ENCODE measurements at regions not wholly inside any gene's neighbourhood (a gene's known extent, or its start where the extent isn't known, plus 50 kb on each side); places are given as distances from the start of the nearest gene placed in this dataset.

DNA sequence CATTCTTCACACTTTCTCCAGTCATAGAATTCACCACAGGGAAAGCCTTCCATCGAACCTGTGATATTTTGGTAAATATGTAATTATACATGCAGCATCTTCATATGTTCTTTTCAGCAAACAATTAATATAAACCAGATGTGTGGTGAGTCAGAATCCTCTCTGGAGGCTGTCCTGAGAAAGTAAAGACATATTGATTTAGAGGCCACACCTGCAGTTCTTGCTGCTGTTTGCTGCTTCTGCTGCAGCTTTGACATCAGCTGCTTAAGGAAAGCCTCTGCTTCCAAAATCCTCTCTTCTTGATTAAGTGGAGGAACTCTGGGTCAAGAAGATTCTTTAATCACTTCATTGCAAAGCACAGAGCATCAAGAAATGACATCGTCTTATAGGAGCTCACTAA lies 568.8 kb upstream of the ZEB2 start:
- DNase-seq (ENCODE audit: low read depth) = no peak

DNA sequence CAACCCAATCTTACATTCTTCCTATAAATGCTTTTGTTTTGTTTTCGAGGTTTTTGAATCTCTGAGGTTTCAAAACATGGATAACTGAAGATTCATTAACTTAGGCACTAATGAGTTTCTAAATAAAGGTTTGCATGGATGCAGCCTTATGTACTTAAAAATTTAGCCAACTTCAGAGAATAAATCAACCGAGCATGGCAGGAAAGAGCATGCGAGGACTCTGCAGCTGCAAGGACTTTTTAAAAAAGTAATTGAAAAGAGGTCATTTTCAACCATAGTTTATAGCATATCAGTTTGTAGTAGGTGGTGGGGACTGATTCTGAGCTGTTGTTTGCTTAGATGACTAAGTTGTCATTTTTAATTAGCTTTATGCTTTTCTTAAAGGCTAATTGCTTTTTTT lies 567.0 kb upstream of the ZEB2 start:
- DNase-seq (ENCODE audit: low read depth) = no peak

DNA sequence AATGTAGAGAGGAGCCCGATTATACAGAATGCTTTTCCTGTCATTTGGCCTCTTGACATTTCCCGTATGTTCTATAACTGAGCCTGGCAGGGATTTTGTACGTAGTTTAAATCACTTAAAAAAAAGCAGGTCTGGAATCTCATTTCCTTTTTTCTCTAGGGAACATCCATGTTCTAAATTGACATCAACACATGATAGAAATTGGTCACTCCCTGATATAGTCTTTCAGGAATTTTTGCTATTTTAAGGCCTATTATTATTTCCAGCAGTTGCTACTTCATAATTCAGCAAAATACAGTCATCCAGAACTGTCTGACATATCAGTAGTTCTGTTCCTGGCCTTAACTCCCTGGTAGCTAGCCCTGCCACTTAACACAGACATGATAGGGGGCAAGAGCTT lies 565.7 kb upstream of the ZEB2 start:
- DNase-seq (ENCODE audit: low read depth) = no peak

DNA sequence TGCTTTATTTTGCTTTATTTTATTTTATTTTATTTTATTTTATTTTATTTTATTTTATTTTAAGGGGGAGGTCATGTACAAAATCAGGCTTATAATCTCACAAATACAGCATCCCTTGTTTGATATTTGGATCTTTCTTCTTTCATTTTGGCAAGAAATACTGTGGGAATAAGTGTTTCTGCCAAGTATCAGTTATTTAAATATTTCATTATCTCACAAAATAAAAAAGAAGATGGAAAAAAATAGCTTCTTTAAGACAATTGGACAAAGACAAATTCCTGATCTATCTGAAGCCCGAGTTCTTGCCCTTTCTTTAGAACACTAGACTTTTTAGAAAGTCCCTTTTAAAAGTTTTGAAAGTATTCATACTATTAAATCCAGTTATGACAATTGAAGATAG lies 560.5 kb upstream of the ZEB2 start:
- DNase-seq (ENCODE audit: low read depth) = no peak

DNA sequence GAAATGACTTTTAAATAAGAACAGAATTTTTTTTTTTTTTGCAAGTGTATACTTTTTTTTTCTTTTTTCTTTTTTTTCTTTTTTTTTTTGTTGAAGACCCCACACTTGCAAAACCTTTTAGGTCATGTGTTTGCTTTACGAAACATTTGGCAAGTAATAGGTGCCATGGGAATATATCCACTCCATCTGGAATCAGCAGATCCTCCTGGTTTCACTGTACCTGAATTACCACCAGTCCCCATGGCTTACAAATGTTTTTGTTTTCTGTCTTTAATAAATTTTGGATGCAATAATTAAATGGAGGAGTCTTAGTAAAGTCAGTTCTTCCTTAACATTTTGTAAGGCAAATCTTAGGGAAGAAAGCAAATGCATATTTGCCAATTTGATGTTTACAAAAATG lies 559.7 kb upstream of the ZEB2 start:
- DNase-seq (ENCODE audit: low read depth) = no peak

DNA sequence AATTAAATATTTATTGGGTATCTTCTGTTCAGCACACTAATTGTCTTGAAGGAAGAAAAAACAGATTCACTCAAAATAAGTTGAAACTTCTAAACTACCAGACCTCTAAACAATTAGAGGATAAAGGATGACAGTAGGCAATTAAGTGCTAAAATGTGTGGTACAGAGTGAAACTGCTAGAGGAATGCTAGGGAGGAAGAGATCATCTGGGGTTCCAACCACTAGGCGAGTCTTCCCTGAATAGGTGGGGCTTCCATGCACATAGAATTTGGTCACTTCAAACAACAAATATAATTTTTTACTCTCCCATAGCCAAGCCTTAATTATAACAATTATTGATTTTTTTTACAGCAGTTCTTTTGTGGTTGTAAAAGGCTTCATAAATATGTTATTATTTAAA lies 559.0 kb upstream of the ZEB2 start:
- DNase-seq (ENCODE audit: low read depth) = no peak

DNA sequence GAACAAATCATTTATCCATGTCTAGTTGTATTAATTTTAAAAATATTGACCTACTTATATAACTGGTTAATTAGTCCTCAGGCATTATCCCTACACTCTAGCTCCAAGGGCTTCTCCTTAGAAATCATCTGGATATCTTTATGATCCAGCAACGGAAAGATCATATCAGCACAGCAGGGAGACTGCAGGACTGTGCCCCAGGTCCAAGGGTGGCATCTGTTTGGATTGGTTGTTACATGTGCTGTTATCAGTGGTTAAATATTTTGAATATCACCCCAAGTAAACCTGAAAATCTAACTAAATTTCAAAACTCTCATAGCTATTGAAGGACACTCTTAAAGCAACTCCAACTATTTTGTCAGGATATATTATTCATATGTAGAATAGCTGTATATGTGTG lies 556.2 kb upstream of the ZEB2 start:
- no peak for DNase-seq (ENCODE audit: low read depth)

DNA sequence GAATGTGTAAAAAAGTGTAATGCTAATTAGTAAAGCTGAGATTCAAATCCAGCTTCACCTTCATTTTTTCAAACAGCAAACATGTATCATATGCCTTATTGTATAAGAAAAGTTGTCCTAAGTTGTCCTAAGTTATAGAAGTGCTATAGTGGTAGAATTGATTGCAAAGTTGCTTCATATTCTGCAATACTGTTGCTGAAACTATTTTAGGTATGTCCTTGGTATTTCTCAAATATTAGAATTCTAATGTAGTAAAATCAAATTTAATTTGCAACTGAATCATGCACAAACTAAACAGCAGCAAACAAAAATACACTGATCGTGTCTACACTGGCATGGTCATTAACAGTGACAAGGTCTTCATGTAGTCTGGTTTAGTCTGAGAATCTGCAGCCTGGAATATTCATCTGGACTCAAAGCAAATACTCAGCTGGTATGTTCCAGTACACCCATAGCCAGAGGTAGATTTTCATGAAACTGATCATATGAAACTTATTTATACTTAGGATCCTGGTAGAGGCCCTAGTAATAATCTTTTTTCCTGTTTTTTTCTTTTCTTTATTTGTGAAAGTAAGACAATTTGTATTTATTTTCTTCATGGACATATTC lies 555.6 kb upstream of the ZEB2 start:
- no peak for DNase-seq (ENCODE audit: low read depth)

DNA sequence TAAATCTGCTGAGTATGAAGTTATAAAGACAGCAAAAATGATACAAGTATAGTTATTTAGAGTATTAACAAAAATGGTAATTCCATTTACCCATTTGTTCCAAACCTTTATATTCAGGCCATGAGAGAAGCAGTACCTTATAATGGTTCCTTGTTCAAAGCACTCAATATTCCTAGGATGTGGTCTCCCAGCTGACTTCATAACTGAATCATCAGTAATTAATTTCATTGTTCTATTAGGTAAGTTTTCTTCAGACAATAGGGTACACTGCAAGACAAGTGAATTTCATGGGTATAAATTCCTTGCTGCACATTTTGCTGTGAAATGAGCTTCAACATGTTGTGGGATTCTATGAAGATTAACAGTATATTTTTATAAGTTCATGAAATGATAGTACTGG lies 550.8 kb upstream of the ZEB2 start:
- DNase-seq (ENCODE audit: low read depth) = no peak

DNA sequence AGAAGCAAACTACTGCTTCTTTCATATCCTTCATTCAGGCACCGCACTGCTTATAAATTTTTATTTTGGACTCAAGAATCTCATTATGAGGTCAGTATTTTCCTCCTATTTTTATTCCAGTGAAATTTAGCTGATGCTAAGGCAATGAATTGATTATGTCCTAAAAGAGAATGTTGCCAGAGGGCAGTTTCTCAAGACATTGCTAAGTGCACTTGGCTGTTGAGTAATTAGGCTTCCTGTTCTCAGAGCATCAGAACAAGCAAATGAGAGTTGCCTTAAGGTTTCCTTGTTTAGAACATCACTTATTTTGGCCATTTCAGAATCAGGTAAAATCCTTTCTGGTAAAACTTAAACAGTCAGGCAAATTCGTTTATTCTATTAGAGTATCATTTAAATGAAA lies 548.6 kb upstream of the ZEB2 start:
- no peak for DNase-seq (ENCODE audit: low read depth)

DNA sequence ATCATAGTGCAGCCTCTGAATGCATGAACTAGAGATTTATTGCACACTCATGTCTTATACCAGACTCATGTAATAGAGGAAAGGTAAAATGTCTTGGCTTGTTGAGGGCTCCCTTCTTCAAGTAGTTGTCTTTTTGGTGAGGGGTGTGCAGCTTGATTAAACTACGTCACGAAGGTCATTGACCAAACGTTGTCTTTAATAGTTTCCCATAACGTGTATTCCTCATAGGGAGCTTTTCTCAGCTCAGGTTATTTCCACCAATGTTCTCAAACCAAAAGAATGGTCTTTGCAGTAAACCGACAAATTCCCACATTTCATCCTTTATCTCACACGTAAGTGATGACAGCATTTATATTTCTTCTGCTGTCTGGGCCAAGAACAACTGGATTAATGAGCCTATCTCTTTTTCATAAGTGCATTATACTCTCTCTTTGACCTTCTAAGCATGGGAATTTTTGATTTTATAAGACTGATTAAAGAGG lies 547.7 kb upstream of the ZEB2 start:
- DNase-seq (ENCODE audit: low read depth) = no peak

DNA sequence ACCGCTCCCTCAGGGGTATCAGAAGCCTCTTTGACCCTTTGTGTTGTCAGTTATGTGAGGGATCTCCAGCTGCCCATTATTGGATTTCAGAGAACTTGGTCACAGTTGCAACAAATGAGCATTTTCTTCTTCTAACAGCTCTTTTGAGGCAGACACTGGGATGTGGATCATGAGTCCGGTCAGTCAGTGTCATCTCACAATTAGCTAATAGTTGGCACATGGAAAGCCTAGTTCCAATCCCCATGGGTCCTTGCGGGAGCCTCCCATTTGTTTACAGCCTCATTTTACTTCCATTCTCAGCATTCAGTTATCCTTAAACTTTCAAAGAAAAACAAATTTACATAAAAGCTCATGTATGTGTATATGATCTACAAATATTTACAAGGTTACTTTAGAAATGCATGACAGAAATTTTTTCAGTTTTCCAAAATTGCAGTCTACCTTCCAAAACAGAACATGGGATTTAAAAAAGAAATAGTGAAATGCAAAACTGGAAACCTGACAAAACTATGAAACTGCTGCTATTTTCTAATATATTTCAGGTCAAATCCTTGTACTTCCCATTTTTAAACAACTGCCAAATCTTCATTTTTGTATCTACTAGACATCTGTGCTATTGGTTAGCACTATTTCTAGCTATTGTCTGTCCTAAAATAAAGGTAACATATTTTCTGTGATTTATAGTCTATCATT lies 547.1 kb upstream of the ZEB2 start:
- DNase-seq (ENCODE audit: low read depth) = no peak

DNA sequence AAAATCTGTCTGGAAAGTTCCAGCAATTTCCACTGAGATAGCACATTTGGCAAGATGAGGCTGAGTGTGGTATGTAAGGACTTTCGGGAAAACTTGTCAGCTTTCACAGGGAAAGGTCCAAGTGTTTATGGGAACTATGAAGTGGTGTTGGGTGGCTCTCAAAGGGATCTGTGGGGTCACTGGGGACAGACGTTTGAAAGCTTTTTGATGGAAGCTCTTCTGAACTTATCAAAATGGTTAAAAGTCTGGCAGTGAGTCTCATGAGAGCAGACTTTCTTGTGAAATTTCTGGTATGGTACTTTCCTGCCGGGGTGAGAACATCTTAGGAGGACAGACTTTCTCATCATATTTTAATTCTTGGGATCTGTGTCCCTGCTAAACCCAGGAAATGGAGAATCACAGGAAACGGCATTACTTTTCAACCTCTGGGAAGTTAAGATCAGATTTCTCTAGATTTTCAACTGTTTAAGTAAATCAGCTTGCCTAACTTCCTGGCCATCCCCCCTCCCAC lies 546.3 kb upstream of the ZEB2 start:
- no peak for DNase-seq (ENCODE audit: low read depth)

DNA sequence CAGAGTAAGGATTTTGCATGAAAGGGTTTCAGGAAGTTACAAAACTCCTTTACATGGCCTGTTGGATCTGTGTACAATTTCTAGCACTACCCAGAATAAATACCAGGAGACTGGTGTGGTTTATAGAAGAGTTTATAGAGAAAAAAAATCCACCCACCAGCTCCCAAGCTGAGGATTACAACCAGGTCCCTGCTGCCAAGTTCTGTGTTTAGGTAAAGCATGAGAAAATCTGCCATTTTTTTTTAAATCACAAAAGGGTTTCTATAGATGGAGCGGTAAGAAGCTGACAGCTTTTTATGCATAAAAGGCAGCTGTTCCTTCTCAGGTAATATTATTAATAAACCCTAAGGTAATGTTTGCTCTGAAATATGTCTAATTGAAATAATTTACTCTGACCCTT lies 545.4 kb upstream of the ZEB2 start:
- DNase-seq (ENCODE audit: low read depth) = no peak

DNA sequence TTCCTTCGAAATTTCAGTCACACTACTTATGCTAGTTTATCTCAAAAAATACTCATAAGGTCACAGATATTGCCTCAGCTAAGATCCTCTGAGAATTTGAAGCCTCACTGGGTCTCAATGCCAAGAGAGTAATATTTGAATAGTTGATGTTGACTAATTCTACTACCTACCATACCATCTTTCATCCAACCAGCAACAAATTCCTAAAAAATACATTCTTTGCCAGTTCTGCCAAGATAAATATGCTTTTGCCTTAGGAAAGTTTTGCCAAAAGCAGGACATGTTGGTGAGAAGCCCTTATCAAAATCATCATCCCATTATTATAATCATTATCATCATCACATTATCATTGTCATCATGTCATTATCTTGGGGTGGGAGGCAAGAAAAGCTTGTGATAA lies 544.6 kb upstream of the ZEB2 start:
- DNase-seq (ENCODE audit: low read depth) = no peak

DNA sequence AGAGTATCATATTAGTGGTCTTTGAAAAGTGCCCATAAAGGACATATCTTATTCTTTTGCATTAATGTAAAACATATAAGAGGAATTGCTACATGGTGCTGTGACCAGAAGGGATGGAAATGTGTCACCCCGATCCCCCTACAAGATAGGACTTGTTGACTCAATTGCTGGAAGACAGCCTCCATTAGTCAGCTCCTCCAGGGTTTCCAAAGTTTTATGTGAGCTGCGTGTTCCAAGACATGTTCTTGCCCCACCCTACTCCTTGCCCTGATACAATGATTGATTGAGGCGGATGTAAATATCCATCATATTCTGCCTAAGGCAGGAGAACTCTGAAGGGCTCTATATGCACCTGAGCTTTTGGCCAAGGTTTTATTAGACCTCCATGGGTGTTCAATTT lies 541.0 kb upstream of the ZEB2 start:
- no peak for DNase-seq (ENCODE audit: low read depth)

DNA sequence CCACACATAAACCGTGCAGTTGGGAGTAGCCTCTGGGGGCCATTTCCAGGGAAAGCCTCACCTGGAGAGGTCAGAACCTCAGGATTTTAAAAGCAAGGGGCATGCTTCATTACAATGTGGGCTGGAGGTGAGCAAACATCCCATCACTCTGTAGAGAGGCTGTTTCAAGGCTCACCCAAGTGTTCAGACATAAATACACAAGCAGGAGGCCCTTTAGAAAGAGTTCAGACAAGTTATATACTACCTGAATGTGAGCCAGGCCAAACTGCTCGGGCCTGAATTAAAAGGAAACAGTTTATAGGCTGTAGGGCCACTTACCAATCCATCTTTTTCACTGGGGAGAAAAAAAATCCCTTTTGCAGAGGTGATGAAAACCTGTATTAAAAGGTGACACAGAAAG lies 540.0 kb upstream of the ZEB2 start:
- no peak for DNase-seq (ENCODE audit: low read depth)

DNA sequence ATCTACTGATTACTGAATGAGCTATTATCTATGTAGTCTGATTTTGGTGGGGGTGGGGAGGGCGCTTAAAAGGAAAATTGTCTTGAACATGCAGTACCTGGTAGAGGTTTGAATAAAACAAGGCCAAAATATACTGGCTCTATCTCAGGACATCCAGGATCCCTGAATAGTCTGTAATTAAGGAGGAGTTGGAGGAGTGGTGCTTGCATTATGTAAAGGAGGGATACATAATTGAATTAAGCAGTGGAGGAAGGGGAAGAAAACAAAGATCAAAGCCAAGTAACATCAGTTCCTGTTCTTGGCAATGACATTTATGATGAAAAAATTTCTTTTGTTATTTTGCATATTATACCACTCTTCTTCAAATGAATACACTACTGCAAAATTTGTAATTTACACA lies 539.4 kb upstream of the ZEB2 start:
- DNase-seq (ENCODE audit: low read depth) = no peak

DNA sequence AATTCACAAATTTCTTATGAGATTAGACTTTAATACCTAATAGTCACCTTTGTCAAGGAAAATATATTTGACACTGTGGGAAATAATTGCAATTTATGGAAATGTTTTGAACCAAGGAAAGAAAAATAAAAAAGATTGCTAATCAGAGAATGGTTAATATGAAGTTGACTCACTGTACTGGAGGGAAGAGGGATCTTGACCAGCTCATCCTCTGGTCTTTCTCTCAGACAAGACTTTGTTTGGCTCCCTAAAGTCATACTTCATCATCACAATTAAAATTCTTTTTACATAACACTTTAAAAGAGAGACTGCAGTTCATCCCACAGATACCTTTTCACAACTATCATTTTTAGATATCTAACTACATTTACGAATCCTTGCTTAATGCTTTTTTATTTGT lies 538.5 kb upstream of the ZEB2 start:
- DNase-seq (ENCODE audit: low read depth) = no peak

DNA sequence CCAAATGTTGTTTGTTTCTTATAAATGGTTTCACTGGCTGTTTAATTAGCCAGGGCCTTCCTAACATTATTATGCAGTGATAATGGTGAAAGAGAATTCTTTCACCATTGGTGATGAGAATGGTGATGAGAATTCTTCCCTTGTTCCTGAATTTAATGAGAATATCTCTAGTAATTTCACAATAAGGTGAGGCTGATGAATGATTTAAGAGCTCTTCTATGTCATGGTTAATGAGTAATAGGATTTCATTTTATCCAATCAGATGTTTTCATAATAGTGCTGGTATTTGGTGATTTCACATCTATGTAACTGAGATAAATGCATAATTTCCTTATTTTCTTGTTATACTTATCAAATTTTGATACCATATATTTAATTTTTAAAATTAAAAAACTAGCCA lies 535.7 kb upstream of the ZEB2 start:
- no peak for DNase-seq (ENCODE audit: low read depth)

DNA sequence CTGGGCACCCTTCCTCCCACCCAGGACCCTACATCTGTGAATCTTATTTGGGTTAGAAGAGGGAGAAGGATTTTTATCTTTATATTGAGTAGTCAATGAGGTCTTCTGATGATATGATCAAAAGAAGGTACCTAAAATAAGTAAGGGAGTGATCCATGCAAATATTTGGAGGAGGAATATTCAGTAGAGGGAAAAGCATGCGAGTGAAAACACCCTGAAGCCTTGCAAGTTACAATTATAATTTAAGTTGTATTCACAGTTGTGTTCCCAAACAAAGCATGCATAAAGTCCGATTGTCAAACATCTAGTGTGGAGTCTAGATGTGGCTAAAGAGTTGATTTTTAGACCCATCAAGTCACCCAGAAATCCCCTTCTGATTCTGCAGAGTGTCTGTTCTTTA lies 530.2 kb upstream of the ZEB2 start:
- no peak for DNase-seq (ENCODE audit: low read depth)

DNA sequence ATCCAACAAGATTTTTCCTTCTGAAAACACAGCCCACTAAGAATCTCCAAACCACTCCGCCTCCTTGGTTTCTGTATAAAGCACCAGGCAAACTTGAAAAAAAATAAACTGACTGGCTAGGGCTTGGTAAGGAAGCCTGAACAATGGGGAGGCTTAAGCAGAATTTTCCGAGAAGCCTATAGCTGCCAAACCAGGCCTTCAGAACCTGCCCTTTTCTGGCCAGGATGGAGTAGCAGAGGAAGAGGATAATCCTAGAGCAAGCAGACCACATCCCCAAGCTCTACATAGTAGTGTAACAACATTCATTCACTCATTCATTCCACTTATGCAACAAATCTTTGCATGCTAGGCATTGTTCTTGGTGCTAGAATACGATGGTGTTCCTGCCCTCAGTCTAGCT lies 529.6 kb upstream of the ZEB2 start:
- DNase-seq (ENCODE audit: low read depth) = no peak

DNA sequence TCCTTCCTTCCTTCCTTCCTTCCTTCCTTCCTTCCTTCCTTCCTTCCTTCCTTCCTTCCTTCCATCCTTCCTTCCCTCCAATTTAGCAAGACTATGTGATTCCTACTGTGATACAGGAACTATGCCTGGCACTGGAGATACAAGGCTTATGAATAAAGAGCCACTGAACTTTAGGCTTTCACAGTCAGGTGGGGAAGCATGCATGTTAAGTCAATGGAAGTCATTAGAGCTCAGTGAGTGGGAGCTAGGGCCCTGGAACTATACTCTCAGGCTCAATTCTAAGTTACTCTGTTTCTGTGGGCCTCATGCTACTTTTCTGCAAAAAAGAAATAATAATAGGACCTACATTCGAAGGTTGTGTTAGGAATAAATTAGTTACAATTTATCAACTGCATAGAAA lies 527.6 kb upstream of the ZEB2 start:
- DNase-seq (ENCODE audit: low read depth) = no peak

DNA sequence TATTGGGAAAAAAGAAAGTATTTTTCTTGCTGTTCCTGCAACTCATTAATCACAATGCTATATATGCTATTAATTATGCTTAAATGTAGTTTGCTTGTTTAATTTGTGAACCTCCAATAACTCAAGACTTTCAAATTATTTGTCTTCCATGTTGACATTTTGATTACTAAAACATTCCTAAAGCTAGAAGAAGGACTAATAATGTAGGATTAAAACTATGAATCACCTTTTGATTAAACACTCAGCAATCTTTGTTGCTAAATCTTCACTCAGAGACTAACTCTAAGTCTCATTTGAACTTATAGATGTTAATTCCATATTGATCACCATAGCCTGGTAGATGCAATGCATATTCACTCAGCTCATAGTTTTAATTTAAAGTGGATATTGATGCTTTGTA lies 524.6 kb upstream of the ZEB2 start:
- no peak for DNase-seq (ENCODE audit: low read depth)
